ENCODE measurements at regions not wholly inside any gene's neighbourhood (a gene's known extent, or its start where the extent isn't known, plus 50 kb on each side); places are given as distances from the start of the nearest gene placed in this dataset.
"Not testable (repeated sequence)": the region's sequence is repeated elsewhere in the genome, so short reads cannot be mapped to it uniquely, and the experiment has no call there.

GRCh38 chr21:15119486-15119885, 54.7 kb upstream of the NRIP1 start:
- no peak for FAIRE-seq

- no peak for FAIRE-seq
Observed at GRCh38 chr21:15121097-15121654, 56.4 kb upstream of the NRIP1 start.

GRCh38 chr21:15121655-15122120, 56.9 kb upstream of the NRIP1 start:
- FAIRE-seq, result peak; percentile 91

- no peak for FAIRE-seq
Observed at GRCh38 chr21:15122241-15122640, 57.4 kb upstream of the NRIP1 start.

- no peak for FAIRE-seq
Observed at GRCh38 chr21:15124731-15125130, 59.9 kb upstream of the NRIP1 start.

- no peak for FAIRE-seq
Observed at GRCh38 chr21:15126948-15127347, 62.1 kb upstream of the NRIP1 start.

- FAIRE-seq, result no peak
Observed at GRCh38 chr21:15127437-15127836, 62.6 kb upstream of the NRIP1 start.

- FAIRE-seq, result no peak
Observed at GRCh38 chr21:15128267-15128666, 63.5 kb upstream of the NRIP1 start.

GRCh38 chr21:15128714-15129113, 63.9 kb upstream of the NRIP1 start:
- FAIRE-seq, result not testable (repeated sequence)

- FAIRE-seq, result no peak
Observed at GRCh38 chr21:15130326-15130725, 65.5 kb upstream of the NRIP1 start.

- FAIRE-seq, result no peak
Observed at GRCh38 chr21:15130751-15131150, 66.0 kb upstream of the NRIP1 start.

- FAIRE-seq, result no peak
Observed at GRCh38 chr21:15132781-15133180, 68.0 kb upstream of the NRIP1 start.

GRCh38 chr21:15134701-15135470, 70.1 kb upstream of the NRIP1 start:
- no peak for FAIRE-seq

GRCh38 chr21:15135867-15136629, 71.2 kb upstream of the NRIP1 start:
- FAIRE-seq, result no peak

- FAIRE-seq, result no peak
Observed at GRCh38 chr21:15138490-15138889, 73.7 kb upstream of the NRIP1 start.

GRCh38 chr21:15139898-15140297, 75.1 kb upstream of the NRIP1 start:
- no peak for FAIRE-seq

GRCh38 chr21:15140321-15141019, 75.7 kb upstream of the NRIP1 start:
- no peak for FAIRE-seq

GRCh38 chr21:15141261-15141970, 76.6 kb upstream of the NRIP1 start:
- FAIRE-seq, result peak; percentile 5

GRCh38 chr21:15144026-15144425, 79.2 kb upstream of the NRIP1 start:
- no peak for FAIRE-seq

GRCh38 chr21:15148437-15148836, 83.6 kb upstream of the NRIP1 start:
- FAIRE-seq, result no peak

GRCh38 chr21:15149600-15150224, 84.9 kb upstream of the NRIP1 start:
- no peak for FAIRE-seq
